HCT116 (cell line): ENCODE measurements at regions not wholly inside any gene's neighbourhood (a gene's known extent, or its start where the extent isn't known, plus 50 kb on each side); places are given as distances from the start of the nearest gene placed in this dataset.

ENCODE experiments used
- ATAC-seq: fragments of 200-7000 bp; cut with Tn5 transposase; 2 replicates; pipeline ENCODE4 v1.9.1; 2020; ENCODE audit warnings: mild to moderate bottlenecking, moderate library complexity
- BruUV-seq: library from RNA; stranded (reverse); fragments of 400-500 nt; replicated peaks from 2 replicates; lab custom pipeline; 2021; lab: Mats Ljungman, UMichigan
- CTCF ChIA-PET: fragments of 300-600 bp; sonication (Branson Sonifier 250); formaldehyde crosslinking; loops from one replicate; lab custom pipeline; 2021; ENCODE audit warnings: antibody characterized with exemption; lab: Charles Lee
- POLR2A ChIA-PET: fragments of 300-600, 350-600 bp; sonication (Branson Sonifier 250); formaldehyde crosslinking; loops from one replicate; lab custom pipeline; 2021; ENCODE audit warnings: antibody characterized with exemption; lab: Charles Lee
- RAD21 ChIA-PET, 2 experiments: fragments of 300-600 bp; sonication (Branson Sonifier 250); formaldehyde crosslinking; loops; one replicate each; lab custom pipeline; 2023; ENCODE audit warnings: low total read pairs in 2 of 2; ENCODE audit not compliant: uncharacterized antibody in 2 of 2, unreplicated experiment in 2 of 2, low non-redundant PET in 1 of 2; lab: Charles Lee
- DNase-seq: peaks from one replicate; pipeline ENCODE4 v3.0.0-alpha.2; 2010; ENCODE audit warnings: low read depth, low spot score
- H2AFZ ChIP-seq: fragments of 200-600 bp; shearing (Covaris generic), sonication (generic); 2 replicates; pipeline ENCODE4 v1.6.1; 2017; ENCODE audit warnings: low read depth, mixed run types, mixed read lengths, antibody characterized with exemption, low read length; ENCODE audit not compliant: poor library complexity, severe bottlenecking
- H3K27ac ChIP-seq: 2 replicates; pipeline ENCODE4 v1.5.1; 2012; ENCODE audit warnings: low read depth, low read length
- H3K27me3 ChIP-seq: fragments of 200-600 bp; sonication (generic); 2 replicates; pipeline ENCODE4 v1.6.1; 2016; ENCODE audit warnings: mixed run types, low read length, mixed read lengths; ENCODE audit not compliant: insufficient read depth
- H3K36me3 ChIP-seq, 2 experiments: fragments of 200-500 bp in 1 of 2; fragments of 200-600 bp in 1 of 2; sonication (Bioruptor generic) in 1 of 2; sonication (generic) in 1 of 2; 2 replicates each; pipeline versions ENCODE4 v1.5.1 to v1.6.1; 2014 to 2016; ENCODE audit warnings: low read length in 2 of 2, inconsistent platforms in 1 of 2, mixed read lengths in 1 of 2, mixed run types in 1 of 2; ENCODE audit not compliant: insufficient read depth in 2 of 2, control insufficient read depth in 1 of 2
- H3K4me1 ChIP-seq, 2 experiments: fragments of 200-600 bp in 1 of 2; sonication (generic) in 1 of 2; 2 replicates each; pipeline versions ENCODE4 v1.5.1 to v1.6.1; 2012 to 2017; ENCODE audit warnings: low read length in 2 of 2, inconsistent platforms in 1 of 2, mild to moderate bottlenecking in 1 of 2, mixed read lengths in 1 of 2, mixed run types in 1 of 2, moderate library complexity in 1 of 2; ENCODE audit not compliant: insufficient read depth in 2 of 2, control insufficient read depth in 1 of 2
- H3K4me2 ChIP-seq: fragments of 200-600 bp; sonication (generic); 2 replicates; pipeline ENCODE4 v1.6.1; 2017; ENCODE audit warnings: mixed run types, low read length, mixed read lengths
- H3K4me3 ChIP-seq, 2 experiments: fragments of 200-600 bp in 1 of 2; sonication (generic) in 1 of 2; replicated peaks in 1 of 2; 2 replicates each; pipeline ENCODE4 v1.5.1; 2011 to 2016; ENCODE audit warnings: low read length in 2 of 2, control low read depth in 1 of 2, low read depth in 1 of 2, mild to moderate bottlenecking in 1 of 2, mixed read lengths in 1 of 2, mixed run types in 1 of 2
- H3K79me2 ChIP-seq: fragments of 200-600 bp; sonication (generic); 2 replicates; pipeline ENCODE4 v1.6.1; 2017; ENCODE audit warnings: mild to moderate bottlenecking, mixed run types, low read length, moderate library complexity, mixed read lengths; ENCODE audit not compliant: insufficient read depth
- H3K9ac ChIP-seq: fragments of 200-600 bp; sonication (generic); 2 replicates; pipeline ENCODE4 v1.6.1; 2016; ENCODE audit warnings: low read length, mixed read lengths
- H3K9me2 ChIP-seq: fragments of 200-600 bp; sonication (generic), shearing (Covaris generic); 2 replicates; pipeline ENCODE4 v1.6.1; 2017; ENCODE audit warnings: mixed run types, mild to moderate bottlenecking, moderate library complexity; ENCODE audit not compliant: insufficient read depth
- H3K9me3 ChIP-seq, 2 experiments: fragments of 200-500 bp in 1 of 2; fragments of 200-600 bp in 1 of 2; sonication (Bioruptor generic) in 1 of 2; sonication (generic) in 1 of 2; 2 replicates each; pipeline ENCODE4 v1.6.1; 2014 to 2017; ENCODE audit warnings: low read length in 2 of 2, mixed read lengths in 2 of 2, inconsistent platforms in 1 of 2, low read depth in 1 of 2, mild to moderate bottlenecking in 1 of 2, mixed run types in 1 of 2, moderate library complexity in 1 of 2; ENCODE audit not compliant: control insufficient read depth in 1 of 2, insufficient read depth in 1 of 2
- H4K20me1 ChIP-seq: fragments of 200-600 bp; sonication (generic), shearing (Covaris generic); 2 replicates; pipeline ENCODE4 v1.6.1; 2017; ENCODE audit warnings: mixed run types, mild to moderate bottlenecking, moderate library complexity; ENCODE audit not compliant: insufficient read depth
- ATF3 ChIP-seq: IDR thresholded peaks from 2 replicates; pipeline ENCODE4 v1.6.1; 2012
- CBX3 ChIP-seq: IDR thresholded peaks from 2 replicates; pipeline ENCODE4 v1.6.1; 2012; ENCODE audit warnings: low read depth
- CTCF ChIP-seq, 3 experiments: fragments of 200-600 bp in 1 of 3; sonication (generic) in 1 of 3; IDR thresholded peaks in 2 of 3; conservative IDR thresholded peaks in 1 of 3; 2 replicates each; pipeline ENCODE4 v1.5.1; 2012 to 2017; ENCODE audit warnings: low read depth in 2 of 3, low read length in 2 of 3, antibody characterized with exemption in 1 of 3, borderline replicate concordance in 1 of 3, control low read depth in 1 of 3, mild to moderate bottlenecking in 1 of 3, mixed read lengths in 1 of 3, mixed run types in 1 of 3, moderate library complexity in 1 of 3; ENCODE audit not compliant: insufficient read depth in 1 of 3
- ELF1 ChIP-seq: IDR thresholded peaks from 2 replicates; pipeline ENCODE4 v1.6.1; 2012; ENCODE audit warnings: low read depth, borderline replicate concordance
- EZH2 ChIP-seq: fragments of 200-600 bp; sonication (generic); IDR thresholded peaks from 2 replicates; pipeline ENCODE4 v1.6.1; 2017; ENCODE audit warnings: antibody characterized with exemption, mixed run types
- EZH2phosphoT487 ChIP-seq: fragments of 200-600 bp; IDR thresholded peaks from 2 replicates; pipeline ENCODE4 v1.6.1; 2018; ENCODE audit warnings: antibody characterized with exemption, borderline replicate concordance
- JUND ChIP-seq: IDR thresholded peaks from 2 replicates; pipeline ENCODE4 v1.6.1; 2012
- POLR2AphosphoS5 ChIP-seq: IDR thresholded peaks from 2 replicates; pipeline ENCODE4 v1.6.1; 2011; ENCODE audit warnings: mild to moderate bottlenecking, low read depth, low read length, moderate library complexity
- SIN3A ChIP-seq: IDR thresholded peaks from 2 replicates; pipeline ENCODE4 v1.6.1; 2012; ENCODE audit warnings: low read depth
- SRF ChIP-seq: IDR thresholded peaks from 2 replicates; pipeline ENCODE4 v1.6.1; 2012; ENCODE audit warnings: low read depth
- TCF7L2 ChIP-seq: IDR thresholded peaks from 2 replicates; pipeline ENCODE4 v1.7.0; 2011; ENCODE audit warnings: borderline replicate concordance, inconsistent platforms; ENCODE audit not compliant: insufficient read depth, insufficient read length; ENCODE audit errors: extremely low read depth
- YY1 ChIP-seq: IDR thresholded peaks from 2 replicates; pipeline ENCODE4 v1.6.1; 2011; ENCODE audit warnings: low read length, low read depth, moderate library complexity, mild to moderate bottlenecking; ENCODE audit not compliant: insufficient replicate concordance; ENCODE audit errors: extremely low read depth
- ZFX ChIP-seq: fragments of 450-650 bp; IDR thresholded peaks from 2 replicates; pipeline ENCODE4 v1.6.1; 2017
- ZNF274 ChIP-seq: fragments of 200-500 bp; sonication (Bioruptor generic); IDR thresholded peaks from 2 replicates; pipeline ENCODE4 v1.6.1; 2014; ENCODE audit warnings: mild to moderate bottlenecking, low read depth, low read length, inconsistent platforms
- intact Hi-C: fragments of 100-400 bp; cut with micrococcal nuclease; formaldehyde crosslinking; loops from 2 replicates; pipeline ENCODE4 v1.10.0; 2022
- TF ChIP-seq, protein P1 (sequence below): IDR thresholded peaks from 2 replicates; pipeline ENCODE4 v1.6.1; 2011; ENCODE audit warnings: mild to moderate bottlenecking, low read length, moderate library complexity; ENCODE audit not compliant: insufficient replicate concordance; ENCODE audit errors: extremely low read depth

DNA sequence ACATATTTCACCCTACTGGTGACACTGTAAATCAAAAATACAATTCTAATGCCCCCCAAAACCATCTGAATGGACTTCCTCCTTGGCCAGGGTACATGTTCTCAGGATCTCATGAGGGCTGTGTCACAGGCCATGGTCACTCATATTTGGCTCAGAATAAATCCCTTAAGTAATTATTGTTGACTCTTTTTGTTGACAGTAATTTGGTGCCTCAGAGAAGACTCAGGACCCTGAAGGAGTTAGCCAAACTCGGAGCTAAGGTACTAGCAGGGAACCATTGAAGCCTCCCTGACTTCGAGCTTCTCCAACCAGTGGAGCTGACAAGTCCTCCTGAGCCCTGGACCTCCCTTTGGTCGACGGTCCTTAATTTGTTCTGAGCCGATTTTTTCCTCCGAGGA, 51.2 kb upstream of the SNAPC3 start (continued):
- TF ChIP-seq ATF3: no peak
- no peak for TF ChIP-seq ZNF274

DNA sequence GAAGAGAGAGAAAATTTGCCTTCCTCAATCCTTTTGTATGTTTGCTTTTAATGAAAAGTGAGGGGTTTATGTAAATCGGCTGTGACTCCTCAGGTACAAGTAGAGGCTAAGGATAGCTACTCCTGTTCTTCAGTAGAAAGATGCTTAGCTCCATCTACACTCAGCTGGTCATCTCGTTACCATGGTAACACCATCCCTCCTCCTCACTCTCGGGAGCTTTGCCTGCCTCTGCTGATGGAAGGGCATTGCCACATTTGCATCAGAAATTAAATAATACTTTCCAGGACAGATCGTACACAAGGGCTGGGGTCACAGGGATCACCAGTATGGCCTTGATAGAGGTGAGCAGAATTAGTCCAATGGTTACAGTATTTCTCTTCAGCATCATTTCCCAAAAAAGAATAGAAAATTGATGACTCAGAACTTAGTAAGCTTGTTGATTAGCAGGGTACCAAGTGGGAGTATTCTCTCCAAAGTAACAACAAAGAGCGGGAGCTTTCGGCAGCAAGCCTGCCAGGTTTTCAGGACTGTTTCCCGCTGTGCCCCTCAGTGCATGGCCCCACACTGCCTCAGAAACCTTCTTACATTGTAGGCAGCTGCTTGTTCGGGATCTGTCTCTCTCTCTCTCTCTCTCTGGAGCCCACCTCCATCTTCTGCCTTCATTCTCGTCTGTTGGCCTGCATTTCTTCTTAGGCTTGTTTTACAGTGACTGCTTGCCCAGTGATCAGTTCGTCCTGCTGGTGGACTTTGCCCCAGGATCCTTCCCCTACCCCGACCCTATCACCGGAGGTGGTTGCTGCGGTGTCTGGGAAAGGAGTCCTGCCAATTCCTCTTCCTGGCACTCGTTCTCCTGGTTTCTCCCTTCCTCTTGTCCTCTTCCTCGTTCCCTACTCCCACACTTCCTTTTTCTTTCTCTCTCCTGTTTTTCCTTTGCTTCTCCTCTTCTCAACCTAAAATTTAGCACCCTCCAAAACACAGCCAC, 51.9 kb upstream of the SNAPC3 start:
- intact Hi-C loops: no loop called here
- H3K36me3 ChIP-seq: no peaks in the 10 kb centered on the region
- H3K9ac ChIP-seq: no peak overlapping the region

More for the DNA sequence above, 51.9 kb upstream of the SNAPC3 start:
- Histone ChIP-seq H3K9me3 (no peaks in the 10 kb centered on the region), H2AFZ (no peak overlapping the region), H3K4me2 (no peak overlapping the region), H3K27ac (no peak overlapping the region), H3K4me3 (no peak overlapping the region), H4K20me1 (no peaks in the 10 kb centered on the region), H3K79me2 (no peaks in the 10 kb centered on the region), H3K9me2 (no peaks in the 10 kb centered on the region), H3K27me3 (no peaks in the 10 kb centered on the region), H3K4me1 (no peaks in the 10 kb centered on the region)
- POLR2A ChIA-PET: no interaction called here
- ATAC-seq (no peak), DNase-seq (no peak)
- CTCF ChIA-PET: no interaction called here
- BruUV-seq: no TSS peak
- RAD21 ChIA-PET: no interaction called here
- TF ChIP-seq POLR2AphosphoS5 (no peak), SRF (no peak), JUND (no peak), CTCF (IDR thresholded peaks at IDR 0.05 in 2 of 3, conservative IDR thresholded peaks at IDR 0.05 in 1 of 3; ENCODE audit: borderline replicate concordance in 1 of 3, insufficient read depth in 1 of 3, low read depth in 2 of 3, low read length in 2 of 3) (no peak), CBX3 (no peak), ZNF274 (no peak), EZH2 (no peak), ELF1 (no peak), EZH2phosphoT487 (no peak), SIN3A (no peak), TCF7L2 (no peak), YY1 (no peak), ZFX (no peak)
- TF ChIP-seq, protein P1, sequence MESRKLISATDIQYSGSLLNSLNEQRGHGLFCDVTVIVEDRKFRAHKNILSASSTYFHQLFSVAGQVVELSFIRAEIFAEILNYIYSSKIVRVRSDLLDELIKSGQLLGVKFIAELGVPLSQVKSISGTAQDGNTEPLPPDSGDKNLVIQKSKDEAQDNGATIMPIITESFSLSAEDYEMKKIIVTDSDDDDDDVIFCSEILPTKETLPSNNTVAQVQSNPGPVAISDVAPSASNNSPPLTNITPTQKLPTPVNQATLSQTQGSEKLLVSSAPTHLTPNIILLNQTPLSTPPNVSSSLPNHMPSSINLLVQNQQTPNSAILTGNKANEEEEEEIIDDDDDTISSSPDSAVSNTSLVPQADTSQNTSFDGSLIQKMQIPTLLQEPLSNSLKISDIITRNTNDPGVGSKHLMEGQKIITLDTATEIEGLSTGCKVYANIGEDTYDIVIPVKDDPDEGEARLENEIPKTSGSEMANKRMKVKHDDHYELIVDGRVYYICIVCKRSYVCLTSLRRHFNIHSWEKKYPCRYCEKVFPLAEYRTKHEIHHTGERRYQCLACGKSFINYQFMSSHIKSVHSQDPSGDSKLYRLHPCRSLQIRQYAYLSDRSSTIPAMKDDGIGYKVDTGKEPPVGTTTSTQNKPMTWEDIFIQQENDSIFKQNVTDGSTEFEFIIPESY: no peak
